Mesendoderm (in vitro differentiated cells): ENCODE measurements at regions not wholly inside any gene's neighbourhood (a gene's known extent, or its start where the extent isn't known, plus 50 kb on each side); places are given as distances from the start of the nearest gene placed in this dataset.

Source experiments
- DNase-seq: peaks from one replicate; pipeline ENCODE4 v3.0.0; 2013
- H2AK5ac ChIP-seq: 2 replicates; pipeline ENCODE4 v1.6.1; 2013; ENCODE audit warnings: low read length, inconsistent platforms
- H2BK120ac ChIP-seq: 2 replicates; pipeline ENCODE4 v1.6.1; 2013; ENCODE audit warnings: low read depth, mild to moderate bottlenecking, low read length, moderate library complexity, mixed read lengths
- H2BK15ac ChIP-seq: replicated peaks from 2 replicates; pipeline ENCODE4 v1.6.1; 2013; ENCODE audit warnings: low read depth, mild to moderate bottlenecking, moderate library complexity
- H2BK5ac ChIP-seq: 2 replicates; pipeline ENCODE4 v1.6.1; 2013; ENCODE audit warnings: low read length, inconsistent platforms
- H3K18ac ChIP-seq: 2 replicates; pipeline ENCODE4 v1.6.1; 2013; ENCODE audit warnings: mild to moderate bottlenecking, low read length, mixed read lengths
- H3K23ac ChIP-seq: one replicate; pipeline ENCODE4 v1.6.1; 2013; ENCODE audit warnings: low read length
- H3K27ac ChIP-seq: 2 replicates; pipeline ENCODE4 v1.5.1; 2013; ENCODE audit warnings: low read depth, mild to moderate bottlenecking, inconsistent platforms, low read length, moderate library complexity
- H3K27me3 ChIP-seq: 2 replicates; pipeline ENCODE4 v1.6.1; 2013; ENCODE audit warnings: low read length, control low read depth, mild to moderate bottlenecking, inconsistent platforms; ENCODE audit not compliant: insufficient read depth, poor library complexity
- H3K36me3 ChIP-seq: 2 replicates; pipeline ENCODE4 v1.6.1; 2013; ENCODE audit warnings: low read length, inconsistent platforms; ENCODE audit not compliant: control insufficient read depth, insufficient read depth
- H3K4ac ChIP-seq: one replicate; pipeline ENCODE4 v1.6.1; 2013; ENCODE audit warnings: low read depth, mild to moderate bottlenecking, low read length, moderate library complexity
- H3K4me1 ChIP-seq: 2 replicates; pipeline ENCODE4 v1.6.1; 2013; ENCODE audit warnings: low read depth, low read length, inconsistent platforms; ENCODE audit not compliant: control insufficient read depth
- H3K4me2 ChIP-seq: 2 replicates; pipeline ENCODE4 v1.6.1; 2013; ENCODE audit warnings: low read length
- H3K4me3 ChIP-seq: 2 replicates; pipeline ENCODE4 v1.5.1; 2013; ENCODE audit warnings: mild to moderate bottlenecking, low read length
- H3K56ac ChIP-seq: one replicate; pipeline ENCODE4 v1.6.1; 2013; ENCODE audit warnings: low read length
- H3K79me1 ChIP-seq: 2 replicates; pipeline ENCODE4 v1.6.1; 2013; ENCODE audit warnings: low read length, inconsistent platforms
- H3K79me2 ChIP-seq: 2 replicates; pipeline ENCODE4 v1.6.1; 2013; ENCODE audit warnings: mild to moderate bottlenecking, low read length; ENCODE audit not compliant: control insufficient read depth, insufficient read depth
- H3K9ac ChIP-seq: 2 replicates; pipeline ENCODE4 v1.6.1; 2013; ENCODE audit warnings: low read length, inconsistent platforms
- H4K5ac ChIP-seq: one replicate; pipeline ENCODE4 v1.6.1; 2013; ENCODE audit warnings: low read length
- H4K8ac ChIP-seq: one replicate; pipeline ENCODE4 v1.6.1; 2013; ENCODE audit warnings: low read depth, mild to moderate bottlenecking, control low read depth, low read length, moderate library complexity
- WGBS: extraction: QIAGEN DNeasy Blood & Tissue Kit; methylation state at CpG from one replicate; pipeline ENCODE4 v1.1.7; 2013; ENCODE audit warnings: low lambda C conversion rate, missing lambda C conversion rate; ENCODE audit not compliant: insufficient coverage; ENCODE audit errors: extremely low coverage; 5-methylcytosine and 5-hydroxymethylcytosine counted together

GRCh38 chr16:35561346-35561745 is 2101.9 kb downstream of the TP53TG3F start:
- DNase-seq = no peak
- Histone ChIP-seq H2BK15ac (no peak overlapping the region), H3K4me3 (no peak overlapping the region), H2BK120ac (no peak overlapping the region), H4K5ac (no peak overlapping the region), H4K8ac (no peak overlapping the region), H3K4me2 (no peak overlapping the region), H3K79me1 (no peaks in the 10 kb centered on the region), H3K23ac (no peak overlapping the region), H3K18ac (no peak overlapping the region), H3K9ac (no peak overlapping the region), H2BK5ac (no peak overlapping the region), H3K56ac (no peak overlapping the region), H3K4ac (no peak overlapping the region), H2AK5ac (no peak overlapping the region), H3K79me2 (no peaks in the 10 kb centered on the region), H3K27me3 (no peaks in the 10 kb centered on the region), H3K36me3 (no peaks in the 10 kb centered on the region), H3K27ac (no peak overlapping the region), H3K4me1 (no peaks in the 10 kb centered on the region)

GRCh38 chr16:35562471-35562870 is 2103.1 kb downstream of the TP53TG3F start:
- Histone ChIP-seq H3K18ac (no peak overlapping the region), H2BK15ac (no peak overlapping the region), H2AK5ac (no peak overlapping the region), H3K4me2 (no peak overlapping the region), H2BK120ac (no peak overlapping the region), H3K79me2 (no peaks in the 10 kb centered on the region), H4K8ac (no peak overlapping the region), H4K5ac (no peak overlapping the region), H3K56ac (no peak overlapping the region), H3K27ac (no peak overlapping the region), H3K79me1 (no peaks in the 10 kb centered on the region), H3K36me3 (no peaks in the 10 kb centered on the region), H3K27me3 (no peaks in the 10 kb centered on the region), H3K4ac (no peak overlapping the region), H3K23ac (no peak overlapping the region), H2BK5ac (no peak overlapping the region), H3K4me1 (no peaks in the 10 kb centered on the region), H3K9ac (no peak overlapping the region), H3K4me3 (no peak overlapping the region)
- DNase-seq = no peak
- WGBS = no CpG with 5 or more reads among the region's 1 CpG

GRCh38 chr16:35562919-35563318 is 2103.5 kb downstream of the TP53TG3F start:
- Histone ChIP-seq H2AK5ac (no peak overlapping the region), H3K4me3 (no peak overlapping the region), H3K27me3 (no peaks in the 10 kb centered on the region), H3K4me1 (no peaks in the 10 kb centered on the region), H4K5ac (no peak overlapping the region), H3K36me3 (no peaks in the 10 kb centered on the region), H3K79me1 (no peaks in the 10 kb centered on the region), H3K56ac (no peak overlapping the region), H3K9ac (no peak overlapping the region), H3K79me2 (no peaks in the 10 kb centered on the region), H3K27ac (no peak overlapping the region), H3K18ac (no peak overlapping the region), H4K8ac (no peak overlapping the region), H3K4me2 (no peak overlapping the region), H2BK120ac (no peak overlapping the region), H2BK15ac (no peak overlapping the region), H2BK5ac (no peak overlapping the region), H3K4ac (no peak overlapping the region), H3K23ac (no peak overlapping the region)
- DNase-seq = no peak
- WGBS = no CpG with 5 or more reads among the region's 1 CpG

GRCh38 chr16:35564148-35564547 is 2104.7 kb downstream of the TP53TG3F start:
- H3K4me2 ChIP-seq = no peak overlapping the region
- H3K18ac ChIP-seq = no peak overlapping the region
- H3K27me3 ChIP-seq = no peaks in the 10 kb centered on the region
- no peak overlapping the region for H3K56ac ChIP-seq
- no peaks in the 10 kb centered on the region for H3K4me1 ChIP-seq
- no peak overlapping the region for H2AK5ac ChIP-seq
- H3K27ac ChIP-seq = no peak overlapping the region
- H3K23ac ChIP-seq = no peak overlapping the region
- H4K8ac ChIP-seq = no peak overlapping the region
- H2BK120ac ChIP-seq = no peak overlapping the region
- no peaks in the 10 kb centered on the region for H3K36me3 ChIP-seq
- DNase-seq = no peak
- H2BK15ac ChIP-seq = no peak overlapping the region
- H3K4ac ChIP-seq = no peak overlapping the region
- WGBS = no CpG with 5 or more reads among the region's 3 CpGs
- H3K4me3 ChIP-seq = no peak overlapping the region
- no peak overlapping the region for H3K9ac ChIP-seq
- no peaks in the 10 kb centered on the region for H3K79me2 ChIP-seq
- H3K79me1 ChIP-seq = no peaks in the 10 kb centered on the region
- H2BK5ac ChIP-seq = no peak overlapping the region
- H4K5ac ChIP-seq = no peak overlapping the region

- Histone ChIP-seq H3K79me2 (no peaks in the 10 kb centered on the region), H2AK5ac (no peak overlapping the region), H3K27ac (no peak overlapping the region), H3K56ac (no peak overlapping the region), H3K79me1 (no peaks in the 10 kb centered on the region), H3K4me1 (no peaks in the 10 kb centered on the region), H4K5ac (no peak overlapping the region), H3K36me3 (no peaks in the 10 kb centered on the region), H3K9ac (no peak overlapping the region), H3K4me3 (no peak overlapping the region), H2BK5ac (no peak overlapping the region), H3K23ac (no peak overlapping the region), H3K18ac (no peak overlapping the region), H3K4me2 (no peak overlapping the region), H2BK15ac (no peak overlapping the region), H4K8ac (no peak overlapping the region), H2BK120ac (no peak overlapping the region), H3K27me3 (no peaks in the 10 kb centered on the region), H3K4ac (no peak overlapping the region)
- DNase-seq = no peak
- no CpG with 5 or more reads among the region's 1 CpG for whole genome bisulfite sequencing
Measured at GRCh38 chr16:35564889-35565288, 2105.5 kb downstream of the TP53TG3F start.

GRCh38 chr16:35565626-35566025 is 2106.2 kb downstream of the TP53TG3F start:
- H3K79me1 ChIP-seq = no peaks in the 10 kb centered on the region
- H2AK5ac ChIP-seq = no peak overlapping the region
- no CpG with 5 or more reads among the region's 1 CpG for WGBS
- H3K56ac ChIP-seq = no peak overlapping the region
- no peak overlapping the region for H3K4me2 ChIP-seq
- no peak overlapping the region for H3K18ac ChIP-seq
- no peaks in the 10 kb centered on the region for H3K4me1 ChIP-seq
- no peak overlapping the region for H4K8ac ChIP-seq
- no peak overlapping the region for H3K23ac ChIP-seq
- H3K27ac ChIP-seq = no peak overlapping the region
- H2BK5ac ChIP-seq = no peak overlapping the region
- H2BK120ac ChIP-seq = no peak overlapping the region
- H2BK15ac ChIP-seq = no peak overlapping the region
- no peaks in the 10 kb centered on the region for H3K36me3 ChIP-seq
- DNase-seq = no peak
- no peak overlapping the region for H3K4ac ChIP-seq
- H3K9ac ChIP-seq = no peak overlapping the region
- no peaks in the 10 kb centered on the region for H3K79me2 ChIP-seq
- H3K27me3 ChIP-seq = no peaks in the 10 kb centered on the region
- no peak overlapping the region for H3K4me3 ChIP-seq
- no peak overlapping the region for H4K5ac ChIP-seq
